GM18867 (cell line): ENCODE measurements at regions not wholly inside any gene's neighbourhood (a gene's known extent, or its start where the extent isn't known, plus 50 kb on each side); places are given as distances from the start of the nearest gene placed in this dataset.
"Not testable (repeated sequence)": the region's sequence is repeated elsewhere in the genome, so short reads cannot be mapped to it uniquely, and the experiment has no call there.

Experiments
- ATAC-seq: cut with Tn5 transposase; IDR thresholded peaks from one replicate; pipeline ENCODE4 v1.9.1; 2021; ENCODE audit warnings: mild to moderate bottlenecking, moderate library complexity; ENCODE audit not compliant: unreplicated experiment

DNA sequence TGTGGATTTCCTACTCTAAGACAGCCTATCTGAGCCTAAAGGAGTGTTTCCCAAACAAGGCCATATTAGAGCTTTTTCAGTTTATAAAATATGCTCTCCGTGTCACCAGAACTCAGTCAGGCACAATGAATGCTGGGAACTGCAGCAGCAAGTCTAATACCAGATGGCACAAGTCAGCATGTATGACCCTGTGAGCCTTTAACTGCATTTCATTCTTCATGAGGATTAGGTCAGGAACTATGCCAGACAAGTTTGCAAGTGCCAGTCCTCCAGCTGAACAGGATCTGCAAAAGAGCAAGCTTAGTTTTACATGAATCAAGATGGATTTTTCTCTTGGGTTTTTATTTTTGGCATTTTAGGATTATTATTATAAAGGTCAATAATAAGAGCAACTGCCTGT lies 66.7 kb upstream of the SAMD5 start:
- no peak for ATAC-seq

DNA sequence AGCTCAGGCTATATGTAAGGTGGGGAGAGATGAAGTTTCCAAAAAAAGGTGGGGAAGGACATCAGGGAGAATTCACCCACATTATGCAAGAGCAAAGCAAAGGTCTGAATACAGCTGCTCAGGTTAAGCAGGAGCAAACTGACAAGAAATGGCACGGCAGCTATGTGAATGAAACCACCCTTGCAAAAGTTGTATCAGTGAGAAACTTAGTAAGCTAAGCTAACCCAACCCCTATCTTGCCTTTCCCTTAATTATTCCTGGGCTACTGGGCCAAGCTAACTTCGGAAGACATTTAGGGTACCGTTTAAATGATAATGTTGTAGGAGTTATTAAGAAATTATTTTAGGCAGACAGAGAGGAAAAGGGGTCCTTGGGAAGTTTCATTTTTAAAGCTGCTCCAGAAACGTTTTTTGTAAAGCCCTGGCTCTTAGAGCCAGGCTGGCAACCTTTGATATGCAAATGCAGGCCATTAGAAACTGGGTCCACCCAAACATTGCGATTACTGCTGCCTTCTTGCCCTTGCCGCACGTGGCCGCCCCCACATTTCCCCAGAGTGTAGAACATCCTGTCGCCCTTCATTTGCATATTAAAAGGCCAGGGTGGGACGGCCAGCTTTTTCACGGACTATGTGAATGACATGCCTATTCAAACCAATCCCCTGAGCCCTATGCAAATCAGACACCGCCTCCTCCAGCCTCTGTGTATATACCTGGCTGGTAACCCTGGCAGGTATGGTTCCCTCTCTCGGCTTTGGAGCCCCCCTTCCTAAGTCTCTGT lies 60.5 kb upstream of the SAMD5 start:
- peak; percentile 81 for ATAC-seq

DNA sequence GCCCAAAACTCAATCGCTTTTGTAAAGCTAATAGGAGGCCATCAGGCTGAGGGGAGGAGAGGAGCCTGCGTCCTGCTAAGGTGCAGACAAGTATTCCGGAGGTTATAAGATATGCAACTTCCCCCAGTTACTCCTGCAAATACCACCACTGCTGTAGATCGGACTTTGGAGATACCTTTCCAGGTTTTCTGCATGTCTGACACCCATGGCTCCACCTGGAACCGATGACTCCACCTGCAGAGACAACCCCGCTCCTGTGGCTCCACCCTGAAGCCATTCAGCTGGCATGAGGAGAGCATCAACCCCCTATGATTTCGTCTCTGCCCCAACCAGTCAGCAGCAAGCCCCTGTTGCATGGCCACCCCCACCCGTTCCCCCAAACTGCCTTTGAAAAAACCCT lies 59.7 kb upstream of the SAMD5 start:
- no peak for ATAC-seq

DNA sequence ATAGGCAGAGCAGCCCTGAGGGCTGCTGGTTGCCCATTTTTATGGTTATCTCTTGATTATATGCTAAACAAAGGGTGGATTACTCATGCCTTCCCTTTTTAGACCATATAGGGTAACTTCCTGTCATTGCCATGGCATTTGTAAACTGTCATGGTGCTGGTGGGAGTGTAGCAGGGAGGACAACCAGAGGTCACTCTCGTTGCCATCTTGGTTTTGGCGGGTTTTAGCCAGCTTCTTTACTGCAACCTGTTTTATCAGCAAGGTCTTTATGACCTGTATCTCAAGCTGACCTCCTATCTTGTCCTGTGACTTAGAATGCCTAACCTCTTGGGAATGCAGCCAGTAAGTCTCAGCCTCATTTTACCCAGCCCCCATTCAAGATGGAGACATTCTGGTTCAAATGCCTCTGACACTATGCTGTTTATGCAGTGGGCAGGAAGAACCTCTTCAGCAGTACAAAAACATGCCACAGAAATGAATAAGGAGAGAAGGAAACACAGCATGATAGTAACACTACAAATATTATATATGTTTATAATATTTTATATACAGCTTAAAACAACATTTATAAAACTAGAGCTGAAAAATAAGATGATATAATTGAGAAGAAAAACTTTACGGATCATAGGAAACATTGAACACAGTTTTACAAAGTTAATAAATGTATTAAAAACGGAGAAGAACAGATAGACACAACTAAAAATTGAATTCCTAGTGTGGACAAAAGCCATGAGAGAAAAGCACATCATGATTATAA lies 58.9 kb upstream of the SAMD5 start:
- no peak for ATAC-seq

DNA sequence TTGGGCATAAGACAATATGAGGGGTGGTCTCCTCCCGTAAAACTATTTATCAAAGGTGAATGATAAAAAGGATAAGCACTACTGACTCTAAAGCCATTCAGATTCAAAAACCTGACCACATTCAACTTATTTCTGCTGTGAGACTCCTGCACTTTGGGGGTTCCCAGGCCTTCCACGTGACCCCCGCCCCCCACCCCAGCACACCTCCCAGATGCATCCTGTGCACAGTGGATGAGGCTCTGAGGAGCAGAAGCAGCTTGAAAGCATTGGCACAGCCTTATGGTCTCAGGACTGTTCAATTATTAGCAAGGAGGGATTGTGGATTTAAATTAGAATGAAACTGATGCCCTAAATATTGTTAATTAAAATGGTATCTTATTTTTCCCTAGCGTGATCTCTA lies 55.1 kb upstream of the SAMD5 start:
- no peak for ATAC-seq

DNA sequence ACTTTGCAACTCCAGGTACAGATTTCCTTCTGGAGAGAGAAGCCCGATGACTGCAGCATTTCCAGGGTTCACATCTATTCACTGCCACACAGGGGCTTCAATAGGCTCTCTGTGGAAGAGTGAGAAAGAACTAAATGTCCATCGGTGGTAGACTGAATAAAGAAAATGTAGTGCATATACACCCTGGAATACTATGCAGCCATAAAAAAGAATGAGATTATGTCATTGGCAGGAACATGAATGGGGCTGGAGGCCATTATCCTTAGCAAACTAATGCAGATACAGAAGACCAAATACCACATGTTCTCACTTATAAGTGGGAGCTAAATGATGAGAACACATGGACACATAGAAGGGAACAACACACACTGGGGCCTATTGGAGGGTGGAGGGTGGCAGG lies 53.6 kb upstream of the SAMD5 start:
- ATAC-seq, result not testable (repeated sequence)
